ENCODE measurements at regions not wholly inside any gene's neighbourhood (a gene's known extent, or its start where the extent isn't known, plus 50 kb on each side); places are given as distances from the start of the nearest gene placed in this dataset.
A peak's percentile ranks its signal among the peaks of the same experiment; 100 is the strongest.

DNA sequence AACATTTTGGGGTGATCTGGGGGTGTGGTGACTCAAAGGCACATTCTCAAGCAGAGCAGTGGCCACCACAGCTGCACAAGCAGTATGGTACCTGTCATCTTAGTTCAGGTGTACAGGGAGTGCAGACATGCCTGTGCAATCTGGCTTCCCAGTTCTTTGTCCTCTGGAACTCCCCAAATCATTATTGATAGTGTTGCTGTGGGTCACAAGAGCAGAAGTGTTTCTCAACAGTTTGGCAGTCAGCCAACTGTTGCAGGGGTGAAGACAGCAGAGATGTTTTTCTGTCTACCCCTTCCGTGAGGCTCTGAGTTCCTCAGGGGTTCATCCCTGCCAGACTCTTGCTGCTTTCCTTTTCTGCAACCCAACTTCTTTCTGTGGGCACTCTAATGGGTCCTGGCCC, 206.5 kb upstream of the ZSWIM2 start:
- Histone ChIP-seq H3K9me3 (ENCODE audit: severe bottlenecking) (no peaks in the 10 kb centered on the region), H3K27ac (ENCODE audit: poor library complexity, severe bottlenecking) (no peak overlapping the region), H3K36me3 (ENCODE audit: low read depth) (no peaks in the 10 kb centered on the region), H3K4me3 (ENCODE audit: severe bottlenecking) (no peak overlapping the region), H3K4me1 (ENCODE audit: insufficient read depth, poor library complexity, severe bottlenecking) (no peaks in the 10 kb centered on the region), H3K27me3 (ENCODE audit: insufficient read depth, poor library complexity, severe bottlenecking) (no peaks in the 10 kb centered on the region)
- no peak for ATAC-seq (ENCODE audit: low read depth)
- TF ChIP-seq CTCF (IDR thresholded peaks at IDR 0.05; ENCODE audit: poor library complexity, severe bottlenecking) = no peak
- no peak for DNase-seq (ENCODE audit: low spot score)

- TF ChIP-seq CTCF (IDR thresholded peaks at IDR 0.05; ENCODE audit: poor library complexity, severe bottlenecking) = no peak
- Histone ChIP-seq H3K9me3 (ENCODE audit: severe bottlenecking) (no peaks in the 10 kb centered on the region), H3K27ac (ENCODE audit: poor library complexity, severe bottlenecking) (no peak overlapping the region), H3K27me3 (ENCODE audit: insufficient read depth, poor library complexity, severe bottlenecking) (no peaks in the 10 kb centered on the region), H3K4me3 (ENCODE audit: severe bottlenecking) (no peak overlapping the region), H3K4me1 (ENCODE audit: insufficient read depth, poor library complexity, severe bottlenecking) (no peaks in the 10 kb centered on the region), H3K36me3 (ENCODE audit: low read depth) (no peaks in the 10 kb centered on the region)
- ATAC-seq (ENCODE audit: low read depth) (no peak), DNase-seq (ENCODE audit: low spot score) (no peak)
These were observed 205.7 kb upstream of the ZSWIM2 start for GRCh38 chr2:187054501-187055319.

DNA sequence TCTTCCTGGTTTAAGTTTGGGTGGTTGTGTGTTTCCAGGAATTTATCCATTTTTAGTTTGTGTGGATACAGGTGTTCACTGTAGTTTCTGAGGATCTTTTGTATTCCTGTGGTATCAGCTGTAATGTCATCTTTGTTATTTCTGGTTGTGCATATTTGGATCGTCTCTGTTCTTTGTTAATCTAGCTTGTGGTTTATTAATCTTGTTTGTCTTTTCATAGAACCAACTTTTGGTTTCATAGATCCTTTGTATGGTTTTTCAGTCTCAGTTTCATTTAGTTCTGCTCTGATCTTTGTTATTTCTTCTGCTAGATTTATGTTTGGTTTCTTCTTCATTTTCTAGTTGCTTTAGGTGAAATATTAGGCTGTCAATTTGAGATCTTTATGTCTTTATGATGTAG, 202.4 kb upstream of the ZSWIM2 start:
- ATAC-seq (ENCODE audit: low read depth) (no peak), DNase-seq (ENCODE audit: low spot score) (no peak)
- no peaks in the 10 kb centered on the region for H3K36me3 ChIP-seq (ENCODE audit: low read depth)
- no peak overlapping the region for H3K4me3 ChIP-seq (ENCODE audit: severe bottlenecking)
- H3K27me3 ChIP-seq (ENCODE audit: insufficient read depth, poor library complexity, severe bottlenecking) = no peaks in the 10 kb centered on the region
- H3K9me3 ChIP-seq (ENCODE audit: severe bottlenecking) = no peaks in the 10 kb centered on the region
- no peaks in the 10 kb centered on the region for H3K4me1 ChIP-seq (ENCODE audit: insufficient read depth, poor library complexity, severe bottlenecking)
- TF ChIP-seq CTCF (IDR thresholded peaks at IDR 0.05; ENCODE audit: poor library complexity, severe bottlenecking) = no peak
- no peak overlapping the region for H3K27ac ChIP-seq (ENCODE audit: poor library complexity, severe bottlenecking)

DNA sequence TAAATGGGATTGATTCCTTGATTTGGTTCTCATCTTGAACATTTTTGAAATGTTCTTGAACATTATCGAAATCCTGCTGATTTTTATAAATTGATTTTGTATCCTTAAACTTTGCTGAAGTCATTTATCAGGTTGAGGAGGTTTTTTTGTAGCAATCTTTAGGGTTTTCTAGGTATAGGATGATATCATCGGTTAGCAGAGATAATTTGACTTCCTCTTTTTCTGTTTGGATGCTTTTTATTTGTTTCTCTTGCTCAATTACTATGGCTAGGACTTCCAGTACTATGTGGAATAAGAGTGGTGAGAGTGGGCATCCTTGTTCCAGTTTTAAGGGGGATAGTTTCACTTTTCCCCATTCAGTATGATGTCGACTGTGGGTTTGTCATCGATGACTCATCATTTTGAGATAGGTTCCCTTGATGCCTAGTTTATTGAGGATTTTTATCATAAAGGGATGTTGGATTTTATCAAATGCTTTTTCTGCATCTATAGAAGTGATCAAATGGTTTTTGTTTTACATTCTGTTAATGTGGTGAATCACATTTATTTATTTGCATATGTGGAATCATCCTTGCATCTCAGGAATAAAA, 201.5 kb upstream of the ZSWIM2 start:
- Histone ChIP-seq H3K4me3 (ENCODE audit: severe bottlenecking) (no peak overlapping the region), H3K9me3 (ENCODE audit: severe bottlenecking) (no peaks in the 10 kb centered on the region), H3K4me1 (ENCODE audit: insufficient read depth, poor library complexity, severe bottlenecking) (no peaks in the 10 kb centered on the region), H3K27me3 (ENCODE audit: insufficient read depth, poor library complexity, severe bottlenecking) (no peaks in the 10 kb centered on the region), H3K36me3 (ENCODE audit: low read depth) (no peaks in the 10 kb centered on the region), H3K27ac (ENCODE audit: poor library complexity, severe bottlenecking) (no peak overlapping the region)
- DNase-seq (ENCODE audit: low spot score) (no peak), ATAC-seq (ENCODE audit: low read depth) (no peak)
- no peak for TF ChIP-seq CTCF (IDR thresholded peaks at IDR 0.05; ENCODE audit: poor library complexity, severe bottlenecking)

GRCh38 chr2:187037310-187037709, 188.3 kb upstream of the ZSWIM2 start:
- no peaks in the 10 kb centered on the region for H3K27me3 ChIP-seq (ENCODE audit: insufficient read depth, poor library complexity, severe bottlenecking)
- H3K4me1 ChIP-seq (ENCODE audit: insufficient read depth, poor library complexity, severe bottlenecking) = no peaks in the 10 kb centered on the region
- no peak for TF ChIP-seq CTCF (IDR thresholded peaks at IDR 0.05; ENCODE audit: poor library complexity, severe bottlenecking)
- no peaks in the 10 kb centered on the region for H3K36me3 ChIP-seq (ENCODE audit: low read depth)
- H3K4me3 ChIP-seq (ENCODE audit: severe bottlenecking) = no peak overlapping the region
- DNase-seq (ENCODE audit: low spot score) = no peak
- no peaks in the 10 kb centered on the region for H3K9me3 ChIP-seq (ENCODE audit: severe bottlenecking)
- no peak overlapping the region for H3K27ac ChIP-seq (ENCODE audit: poor library complexity, severe bottlenecking)
- peak; percentile 53 for ATAC-seq (ENCODE audit: low read depth)
